ENCODE measurements at regions not wholly inside any gene's neighbourhood (a gene's known extent, or its start where the extent isn't known, plus 50 kb on each side); places are given as distances from the start of the nearest gene placed in this dataset.

DNA sequence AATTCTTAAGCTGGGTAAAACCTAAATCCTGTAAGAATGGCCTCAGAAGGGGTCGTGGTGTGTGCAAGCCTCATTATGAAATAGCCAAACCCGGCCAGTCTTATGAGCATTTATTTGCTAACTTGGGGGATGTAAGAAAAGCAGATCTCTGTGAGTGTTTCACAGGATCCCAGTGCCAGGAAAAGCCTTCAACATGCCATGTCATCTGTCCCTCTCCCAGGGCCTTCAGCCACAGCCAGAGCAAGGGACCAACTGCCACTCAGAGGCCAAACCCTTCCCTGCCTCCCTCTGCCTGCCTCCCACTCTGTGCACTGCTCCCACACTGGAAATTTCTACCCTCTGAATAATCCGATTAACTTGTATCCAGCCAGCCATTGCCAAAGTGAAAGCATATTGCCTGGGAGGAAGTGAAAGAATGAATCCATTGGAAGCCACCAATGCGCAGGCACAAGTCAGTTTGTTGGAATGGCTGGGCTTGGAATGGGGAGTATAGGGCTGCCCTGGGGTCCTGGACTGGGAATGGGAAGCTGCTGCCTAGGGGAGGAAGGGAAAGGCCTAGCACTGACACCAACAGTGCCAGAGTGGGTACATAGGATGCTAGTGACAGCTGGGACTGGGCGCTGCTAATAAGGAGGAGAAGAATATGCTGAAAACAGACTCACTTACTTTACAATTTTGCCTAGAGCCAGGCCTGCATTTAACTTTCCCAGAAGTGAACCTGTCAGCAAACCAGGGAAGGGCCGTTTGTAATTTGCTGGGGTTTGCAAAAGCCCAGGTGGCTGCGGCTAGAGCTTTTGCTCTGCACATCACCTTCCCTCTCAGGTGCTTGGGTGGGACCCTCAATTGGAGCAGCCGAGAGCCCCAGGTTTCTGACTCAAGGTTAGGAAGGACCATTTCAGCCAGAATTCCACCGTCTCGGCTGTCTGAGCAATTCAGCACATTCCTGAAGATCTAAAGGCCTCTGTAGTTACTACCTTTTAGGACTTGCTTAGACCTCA, 146.6 kb upstream of the NCK2 start:
- peaks cover 3% of the 10 kb centered on the region; the same call in 1 of the 2 replicates for H3K9me3 Mint-ChIP-seq
- H3K27ac Mint-ChIP-seq, result no peak overlapping the region
- no peak for ATAC-seq

DNA sequence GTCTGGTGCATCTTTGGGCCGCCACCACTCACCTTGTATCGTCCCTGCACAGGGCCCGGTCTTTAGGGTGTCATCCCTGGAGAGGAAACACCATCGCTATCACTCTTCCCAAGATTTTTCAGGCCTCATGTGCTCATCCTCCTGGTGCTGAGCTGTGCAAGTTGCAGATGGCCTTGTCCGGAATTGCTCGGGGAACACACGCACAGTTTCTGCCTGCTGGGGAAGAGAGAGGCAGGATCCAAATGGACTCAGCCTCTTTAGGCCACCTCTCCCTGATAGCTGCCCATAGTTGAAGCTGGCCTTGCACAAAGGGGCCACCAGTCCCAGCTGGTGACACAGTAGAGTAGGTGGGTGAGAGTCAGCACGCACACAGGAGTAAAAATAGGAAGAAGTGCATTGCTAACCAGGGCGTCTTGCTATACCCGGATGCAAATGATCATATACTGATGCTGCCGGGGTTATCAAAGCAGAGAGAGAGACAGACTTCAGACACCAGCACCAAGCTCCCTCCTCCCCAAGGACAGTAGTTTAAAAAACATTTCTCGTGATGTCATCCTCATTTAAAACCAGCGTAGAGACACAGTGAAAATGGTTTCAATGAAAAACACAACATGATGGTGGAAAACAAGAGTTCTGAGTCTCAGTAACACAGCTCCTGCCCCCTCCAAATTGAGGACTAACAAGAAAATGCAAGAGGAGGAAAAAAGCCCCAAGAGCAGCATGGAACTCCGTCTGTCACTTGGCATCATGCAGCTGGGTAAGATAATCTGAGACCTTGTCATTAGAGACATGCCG, 147.5 kb upstream of the NCK2 start:
- ChIA-PET POLR2A (no interaction called here), CTCF (no interaction called here)
- Mint-ChIP-seq H3K9me3 (peaks cover 3% of the 10 kb centered on the region; the same call in 1 of the 2 replicates), H3K4me3 (no peak overlapping the region), H3K4me1 (peaks cover 34% of the 10 kb centered on the region), H3K27ac (no peak overlapping the region), H3K36me3 (no peaks in the 10 kb centered on the region), H3K27me3 (ENCODE audit: low read depth) (no peaks in the 10 kb centered on the region)
- no peak for ATAC-seq
- DNase-seq (ENCODE audit: low spot score), result no peak
- no peak for TF ChIP-seq PREB (CRISPR knock-in tag; IDR thresholded peaks at IDR 0.05; ENCODE audit: borderline replicate concordance)
- no peak for TF ChIP-seq SMAD3 (CRISPR knock-in tag; IDR thresholded peaks at IDR 0.05; ENCODE audit: borderline replicate concordance)
- TF ChIP-seq, protein P1, sequence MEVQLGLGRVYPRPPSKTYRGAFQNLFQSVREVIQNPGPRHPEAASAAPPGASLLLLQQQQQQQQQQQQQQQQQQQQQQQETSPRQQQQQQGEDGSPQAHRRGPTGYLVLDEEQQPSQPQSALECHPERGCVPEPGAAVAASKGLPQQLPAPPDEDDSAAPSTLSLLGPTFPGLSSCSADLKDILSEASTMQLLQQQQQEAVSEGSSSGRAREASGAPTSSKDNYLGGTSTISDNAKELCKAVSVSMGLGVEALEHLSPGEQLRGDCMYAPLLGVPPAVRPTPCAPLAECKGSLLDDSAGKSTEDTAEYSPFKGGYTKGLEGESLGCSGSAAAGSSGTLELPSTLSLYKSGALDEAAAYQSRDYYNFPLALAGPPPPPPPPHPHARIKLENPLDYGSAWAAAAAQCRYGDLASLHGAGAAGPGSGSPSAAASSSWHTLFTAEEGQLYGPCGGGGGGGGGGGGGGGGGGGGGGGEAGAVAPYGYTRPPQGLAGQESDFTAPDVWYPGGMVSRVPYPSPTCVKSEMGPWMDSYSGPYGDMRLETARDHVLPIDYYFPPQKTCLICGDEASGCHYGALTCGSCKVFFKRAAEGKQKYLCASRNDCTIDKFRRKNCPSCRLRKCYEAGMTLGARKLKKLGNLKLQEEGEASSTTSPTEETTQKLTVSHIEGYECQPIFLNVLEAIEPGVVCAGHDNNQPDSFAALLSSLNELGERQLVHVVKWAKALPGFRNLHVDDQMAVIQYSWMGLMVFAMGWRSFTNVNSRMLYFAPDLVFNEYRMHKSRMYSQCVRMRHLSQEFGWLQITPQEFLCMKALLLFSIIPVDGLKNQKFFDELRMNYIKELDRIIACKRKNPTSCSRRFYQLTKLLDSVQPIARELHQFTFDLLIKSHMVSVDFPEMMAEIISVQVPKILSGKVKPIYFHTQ (CRISPR knock-in tag; IDR thresholded peaks at IDR 0.05), result no peak
- TF ChIP-seq ZNF532 (CRISPR knock-in tag; IDR thresholded peaks at IDR 0.05; ENCODE audit: borderline replicate concordance), result no peak
- no peak for TF ChIP-seq JAZF1 (CRISPR knock-in tag; IDR thresholded peaks at IDR 0.05)
- no peak for TF ChIP-seq E2F4 (CRISPR knock-in tag; IDR thresholded peaks at IDR 0.05; ENCODE audit: borderline replicate concordance, low read depth)
- no peak for TF ChIP-seq ZNF425 (CRISPR knock-in tag; conservative IDR thresholded peaks at IDR 0.05)

More for the DNA sequence above, 146.6 kb upstream of the NCK2 start:
- POLR2A ChIA-PET, result no interaction called here
- Mint-ChIP-seq H3K27me3 (ENCODE audit: low read depth) (no peaks in the 10 kb centered on the region), H3K36me3 (no peaks in the 10 kb centered on the region), H3K4me1 (peaks cover 25% of the 10 kb centered on the region), H3K4me3 (no peak overlapping the region)
- CTCF ChIA-PET, result interaction anchor here (0.8 to 1.1 kb wide), 3 partner anchors 10 to 51 kb away, joined by 3 to 7 read pairs (median 5); no protein-coding TSS in a partner anchor
- DNase-seq (ENCODE audit: low spot score), result no peak
- TF ChIP-seq TEAD4 (CRISPR knock-in tag; IDR thresholded peaks at IDR 0.05) (no peak), RORB (CRISPR knock-in tag; IDR thresholded peaks at IDR 0.05) (no peak), E2F4 (CRISPR knock-in tag; IDR thresholded peaks at IDR 0.05; ENCODE audit: borderline replicate concordance, low read depth) (no peak), IRF2 (CRISPR knock-in tag; IDR thresholded peaks at IDR 0.05; ENCODE audit: borderline replicate concordance, low read depth) (no peak), NR1H2 (CRISPR knock-in tag; IDR thresholded peaks at IDR 0.05) (no peak), CREB1 (CRISPR knock-in tag; IDR thresholded peaks at IDR 0.05) (no peak), GABPB1 (CRISPR knock-in tag; IDR thresholded peaks at IDR 0.05) (no peak), PREB (CRISPR knock-in tag; IDR thresholded peaks at IDR 0.05; ENCODE audit: borderline replicate concordance) (no peak)
- TF ChIP-seq, protein P2, sequence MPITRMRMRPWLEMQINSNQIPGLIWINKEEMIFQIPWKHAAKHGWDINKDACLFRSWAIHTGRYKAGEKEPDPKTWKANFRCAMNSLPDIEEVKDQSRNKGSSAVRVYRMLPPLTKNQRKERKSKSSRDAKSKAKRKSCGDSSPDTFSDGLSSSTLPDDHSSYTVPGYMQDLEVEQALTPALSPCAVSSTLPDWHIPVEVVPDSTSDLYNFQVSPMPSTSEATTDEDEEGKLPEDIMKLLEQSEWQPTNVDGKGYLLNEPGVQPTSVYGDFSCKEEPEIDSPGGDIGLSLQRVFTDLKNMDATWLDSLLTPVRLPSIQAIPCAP (CRISPR knock-in tag; IDR thresholded peaks at IDR 0.05), result no peak

Measured in WTC11 (cell line).